ENCODE measurements at regions not wholly inside any gene's neighbourhood (a gene's known extent, or its start where the extent isn't known, plus 50 kb on each side); places are given as distances from the start of the nearest gene placed in this dataset.
"Not testable (repeated sequence)": the region's sequence is repeated elsewhere in the genome, so short reads cannot be mapped to it uniquely, and the experiment has no call there.

DNA sequence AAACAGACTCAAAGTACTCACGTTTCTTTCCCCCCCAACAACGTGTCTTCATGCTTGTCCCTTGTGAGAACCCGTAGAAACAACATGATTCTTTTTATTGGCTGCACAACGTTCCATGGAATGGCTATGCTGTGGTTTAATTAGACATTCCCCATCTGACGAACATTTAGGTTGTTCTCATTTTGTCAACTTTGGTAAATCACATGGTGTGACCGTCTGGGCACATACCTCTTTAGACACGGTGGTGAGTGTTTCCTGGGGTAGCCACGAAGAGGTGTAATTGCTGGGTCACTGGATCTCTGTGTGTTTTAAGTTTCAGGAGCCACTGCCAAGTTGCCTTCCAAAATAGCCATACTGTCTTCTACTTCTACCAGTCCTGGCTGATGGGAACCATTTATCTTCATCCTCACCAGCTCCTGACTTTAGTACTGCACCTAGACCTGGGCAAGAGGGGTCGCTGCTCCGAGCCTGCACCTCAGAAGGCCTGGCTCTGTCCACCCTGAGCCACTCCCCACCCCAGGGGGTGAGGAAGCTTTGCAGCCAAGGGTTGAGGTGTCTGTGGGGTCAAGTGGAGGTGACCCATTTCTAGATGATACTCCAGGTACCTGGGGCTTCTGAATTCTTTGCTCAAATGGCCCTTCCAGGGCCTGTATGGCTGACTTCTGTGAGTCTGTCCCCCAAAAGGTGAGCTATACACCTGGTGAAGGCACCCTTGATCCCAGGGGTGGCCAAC lies 84.7 kb downstream of the IRX5 start:
- DNase-seq (ENCODE audit: low read depth in 2 of 2) = no peak

DNA sequence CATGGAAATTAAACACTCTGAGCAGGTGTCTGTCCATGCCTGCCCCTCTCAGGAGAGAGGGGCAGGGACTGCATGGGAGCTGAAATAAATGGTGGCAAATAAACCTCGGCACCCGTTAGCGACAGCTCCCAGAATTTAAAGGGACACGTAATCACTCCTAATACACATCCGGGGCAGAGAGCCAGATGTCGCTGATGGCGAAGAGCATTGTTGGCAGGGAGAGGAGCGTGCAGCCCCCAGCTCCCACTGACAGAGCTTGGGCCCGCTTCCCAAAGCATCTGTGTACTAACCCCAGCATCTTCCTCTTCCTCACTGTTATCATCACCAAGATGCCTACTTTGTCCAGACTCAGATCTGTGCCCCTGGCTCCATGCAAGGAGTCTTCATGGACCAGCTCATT lies 85.8 kb downstream of the IRX5 start:
- DNase-seq (ENCODE audit: low read depth in 2 of 2) = no peak

DNA sequence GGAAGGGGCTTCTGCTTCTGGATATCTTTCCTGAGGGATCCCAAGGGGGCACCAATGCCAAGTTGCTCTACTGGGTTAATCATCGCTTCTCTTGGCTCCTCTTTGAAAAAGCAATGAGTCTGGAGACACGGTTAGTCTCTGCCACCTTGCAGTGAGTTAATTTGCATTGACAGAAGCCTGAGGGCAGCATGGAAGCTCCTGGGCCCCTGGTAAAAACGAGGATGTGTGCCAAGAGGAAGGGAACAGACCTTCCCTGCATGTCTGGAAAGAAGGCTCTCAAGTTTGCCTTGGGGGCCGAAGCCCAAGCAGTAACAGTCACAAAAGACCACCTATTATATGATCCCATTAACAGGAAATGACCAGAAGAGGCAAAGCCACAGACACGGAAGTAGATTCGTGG lies 86.7 kb downstream of the IRX5 start:
- DNase-seq (ENCODE audit: low read depth in 2 of 2) = no peak

DNA sequence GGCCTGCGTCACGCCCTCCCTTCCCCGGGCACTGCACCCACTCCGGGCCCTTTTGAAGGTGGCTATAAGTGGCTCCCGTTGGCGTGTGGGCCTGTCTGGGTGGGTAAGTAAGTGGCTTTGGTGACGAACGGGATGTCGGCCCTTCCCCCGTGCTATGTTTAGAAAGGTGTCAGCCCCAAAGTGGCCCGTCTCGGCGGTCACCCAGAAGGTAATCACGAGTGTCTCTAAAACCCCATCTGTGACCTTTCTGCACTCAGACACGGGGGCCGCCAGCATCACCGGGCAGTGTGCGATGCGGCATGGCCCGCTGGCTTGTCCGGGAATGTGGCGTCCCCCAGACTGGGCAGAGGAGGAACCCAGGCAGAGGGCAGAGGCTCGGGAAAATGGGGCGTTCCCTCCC lies 88.2 kb downstream of the IRX5 start:
- DNase-seq (ENCODE audit: low read depth in 2 of 2) = no peak

DNA sequence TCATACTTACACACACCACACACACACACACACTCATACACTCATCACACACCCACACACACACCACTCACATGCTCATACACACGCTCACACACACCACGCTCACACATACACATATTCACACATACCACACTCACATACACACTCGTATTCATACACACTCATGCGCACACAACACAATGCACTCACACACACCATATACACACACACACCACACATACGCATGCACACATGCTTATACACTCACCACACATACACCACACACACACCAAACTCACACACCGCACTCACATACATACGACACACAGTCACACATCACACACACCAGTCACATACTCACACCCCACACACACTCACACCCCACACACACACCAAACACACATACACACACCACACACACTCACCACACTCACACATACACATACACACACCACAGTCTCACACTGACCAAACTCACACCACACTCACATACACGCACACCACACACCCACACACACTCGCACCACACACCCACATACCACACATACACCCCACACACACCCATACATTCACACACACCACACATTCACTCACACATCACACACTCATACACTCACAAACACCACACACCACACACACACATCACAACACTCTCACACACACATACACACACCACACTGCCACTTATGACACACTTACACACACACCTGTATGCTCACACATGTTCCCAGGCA lies 88.9 kb downstream of the IRX5 start:
- DNase-seq (ENCODE audit: low read depth in 2 of 2) = no peak

DNA sequence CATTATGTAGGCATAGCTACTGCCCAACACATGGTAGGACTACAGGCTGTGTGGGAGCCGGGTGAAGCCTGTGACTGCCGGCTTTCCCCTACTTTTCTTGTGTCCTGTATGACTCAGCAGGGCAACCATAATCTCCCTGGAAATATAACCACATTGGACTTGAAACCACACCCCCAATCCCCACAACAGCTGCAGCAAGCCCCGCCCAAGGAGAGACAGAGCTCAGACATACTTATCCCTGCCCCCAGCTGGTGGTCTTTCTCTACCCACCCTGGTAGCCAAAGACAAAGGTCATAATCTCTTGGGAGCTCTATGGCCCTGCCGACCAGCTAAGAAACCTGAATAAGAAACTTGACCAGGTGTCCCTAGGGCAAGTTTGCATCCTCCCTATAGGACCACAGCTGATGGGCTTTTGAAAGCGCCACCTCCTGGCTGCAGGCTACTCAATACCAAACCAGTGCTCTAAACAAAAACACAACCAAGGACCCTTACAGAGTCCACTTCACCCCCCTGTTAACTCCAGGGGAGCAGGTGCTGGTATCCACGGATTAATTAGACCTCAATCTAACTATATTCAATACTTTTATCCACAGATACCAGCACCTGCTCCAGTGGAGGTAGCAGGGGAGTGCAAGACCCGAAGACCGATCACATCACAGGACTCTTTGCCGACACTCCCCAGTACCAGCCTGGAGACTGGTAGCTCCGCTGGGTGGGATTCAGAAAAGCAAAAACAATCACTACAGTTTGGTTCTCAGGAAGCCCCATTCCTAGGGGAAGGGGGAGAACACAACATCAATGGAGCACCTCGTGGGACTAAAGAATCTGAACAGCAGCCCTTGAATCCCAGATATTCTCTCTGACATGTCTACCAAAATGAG lies 91.2 kb downstream of the IRX5 start:
- DNase-seq (ENCODE audit: low read depth in 2 of 2) = no peak

DNA sequence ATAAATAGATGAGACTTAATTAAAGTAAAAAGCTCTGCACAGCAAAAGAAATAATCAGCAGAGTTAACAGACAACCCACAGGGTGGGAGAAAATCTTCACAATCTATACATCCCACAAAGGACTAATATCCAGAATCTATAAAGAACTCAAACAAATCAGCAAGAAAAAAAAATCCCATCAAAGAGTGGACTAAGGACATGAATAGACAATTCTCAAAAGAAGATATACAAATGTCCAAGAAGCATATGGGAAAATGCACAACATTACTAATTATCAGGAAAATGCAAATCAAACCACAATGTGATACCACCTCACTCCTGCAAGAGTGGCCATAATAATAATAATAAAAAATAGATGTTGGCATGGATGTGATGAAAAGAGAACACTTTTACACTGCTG lies 96.6 kb downstream of the IRX5 start:
- DNase-seq (ENCODE audit: low read depth in 2 of 2) = not testable (repeated sequence)

DNA sequence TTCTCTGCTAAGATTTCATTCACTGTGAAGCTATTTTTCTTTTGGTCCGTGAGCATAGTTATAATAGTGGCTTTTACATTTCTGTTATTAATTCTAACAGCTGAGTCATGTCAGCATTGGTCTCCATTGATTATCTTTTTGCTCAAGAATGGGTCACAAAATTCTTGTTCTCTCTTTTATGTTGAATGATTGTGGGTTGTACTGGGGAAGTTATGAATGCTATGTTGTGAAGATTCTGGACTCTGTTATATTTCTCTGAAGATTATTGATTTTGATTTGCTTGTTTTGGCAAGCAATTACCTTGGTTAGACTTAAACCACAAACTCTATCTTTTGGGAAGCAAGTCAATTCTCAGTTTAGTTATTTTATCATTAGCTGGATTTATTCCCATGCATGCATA lies 98.8 kb downstream of the IRX5 start:
- no peak for DNase-seq (ENCODE audit: low read depth in 2 of 2)

DNA sequence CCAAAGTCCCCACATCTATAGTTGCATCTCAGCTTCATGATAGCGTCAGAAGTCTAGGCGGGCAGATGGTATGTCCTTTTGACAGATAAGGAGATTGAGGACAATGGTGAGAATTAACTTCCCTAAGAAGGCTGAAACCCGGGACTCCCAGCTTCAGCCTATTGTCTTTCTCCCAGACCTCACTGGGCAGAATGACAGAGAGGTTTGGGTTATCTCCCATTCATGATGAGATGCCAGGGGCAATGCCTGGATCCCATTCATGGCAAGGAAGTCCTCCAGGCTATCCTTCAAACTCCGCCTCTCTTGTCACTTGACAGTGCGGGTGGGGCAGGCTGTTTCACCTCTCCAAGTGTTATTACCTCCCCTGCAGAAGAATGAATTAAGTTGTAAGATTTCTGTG lies 100.3 kb downstream of the IRX5 start:
- DNase-seq (ENCODE audit: low read depth in 2 of 2) = no peak

DNA sequence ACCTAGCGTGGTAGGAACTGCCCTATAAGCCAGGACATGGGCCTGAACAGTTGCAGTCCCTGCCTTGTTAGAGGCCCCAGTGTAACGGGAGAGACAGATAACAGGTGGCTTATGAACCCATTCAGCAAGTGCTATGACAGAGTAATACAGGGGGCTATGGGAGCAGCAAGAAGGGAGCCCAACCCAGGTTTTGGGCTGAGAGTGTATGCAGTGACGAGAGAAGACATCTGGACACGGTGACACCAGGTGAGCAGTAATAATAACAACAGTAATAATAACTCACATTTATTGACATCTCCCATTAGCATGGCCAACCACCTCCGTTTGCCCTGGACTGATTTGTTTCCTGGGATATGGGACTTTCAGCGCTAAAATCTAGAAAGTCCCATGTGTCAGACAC lies 100.8 kb downstream of the IRX5 start:
- DNase-seq (ENCODE audit: low read depth in 2 of 2) = no peak

DNA sequence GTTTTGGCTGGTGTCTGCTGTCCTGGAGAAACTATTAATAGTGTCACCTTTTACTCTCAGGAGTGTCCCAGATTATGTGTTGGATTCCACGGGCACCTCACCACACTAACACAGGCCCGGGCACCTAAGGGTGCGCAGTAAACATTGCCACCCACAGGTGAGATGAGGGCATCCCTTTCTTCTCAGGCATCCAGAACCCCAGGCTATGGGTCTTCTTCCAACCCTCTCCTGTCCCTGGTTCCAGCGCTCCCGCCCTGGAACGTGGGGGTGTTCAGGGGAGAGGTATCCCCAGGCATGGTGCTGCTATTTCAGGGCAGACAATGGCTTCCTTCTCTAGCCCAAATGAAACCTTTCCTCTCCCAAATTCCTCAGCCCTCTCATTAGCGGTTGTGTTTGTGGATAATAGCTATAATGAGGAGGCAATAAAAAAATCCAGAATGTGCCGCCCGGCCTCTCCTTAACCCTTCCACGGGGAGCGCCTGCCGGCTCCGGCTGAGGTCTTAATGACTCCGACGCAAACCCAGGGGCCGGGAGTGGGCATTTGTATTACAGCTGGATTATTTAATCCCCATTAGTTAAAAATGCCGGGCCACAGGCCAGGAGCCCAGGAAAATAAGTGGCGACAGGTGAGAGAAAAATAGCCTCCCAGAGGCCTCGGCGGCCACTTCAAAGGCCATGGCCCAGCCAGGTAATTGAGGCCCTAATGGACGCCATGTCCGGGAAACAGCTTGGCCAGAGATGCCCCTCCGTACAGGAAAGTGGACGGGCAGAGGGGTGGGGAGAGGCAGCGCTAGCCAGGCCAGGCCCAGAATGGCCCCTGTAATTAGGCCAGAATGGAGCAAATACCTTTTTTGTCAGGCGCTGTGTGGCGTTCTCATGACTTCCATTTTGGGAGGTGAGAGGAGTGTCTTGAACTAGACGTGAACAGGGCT lies 102.8 kb downstream of the IRX5 start:
- DNase-seq (ENCODE audit: low read depth in 2 of 2) = no peak

DNA sequence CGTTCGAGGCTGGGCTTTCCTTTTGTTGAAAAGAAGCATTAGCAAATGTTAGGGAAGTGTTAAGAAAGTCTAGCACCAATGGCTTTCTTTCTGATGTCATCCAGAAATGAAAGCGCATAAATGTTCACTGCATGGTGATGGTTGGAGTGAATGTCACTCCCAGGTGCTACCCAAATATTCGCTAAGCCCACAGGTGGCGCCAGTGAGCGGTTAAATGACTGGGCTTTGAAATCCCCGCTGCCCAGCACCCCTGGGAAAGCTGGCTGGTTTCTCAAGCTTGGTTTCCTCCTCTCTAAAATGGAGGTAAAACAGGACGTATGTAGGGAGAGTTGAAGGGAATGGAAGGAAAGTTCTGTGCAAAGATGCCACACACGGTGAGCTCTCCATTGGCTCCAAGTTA lies 104.4 kb downstream of the IRX5 start:
- peak in 1 of 2 donors; percentile 35 for DNase-seq (ENCODE audit: low read depth in 2 of 2)

DNA sequence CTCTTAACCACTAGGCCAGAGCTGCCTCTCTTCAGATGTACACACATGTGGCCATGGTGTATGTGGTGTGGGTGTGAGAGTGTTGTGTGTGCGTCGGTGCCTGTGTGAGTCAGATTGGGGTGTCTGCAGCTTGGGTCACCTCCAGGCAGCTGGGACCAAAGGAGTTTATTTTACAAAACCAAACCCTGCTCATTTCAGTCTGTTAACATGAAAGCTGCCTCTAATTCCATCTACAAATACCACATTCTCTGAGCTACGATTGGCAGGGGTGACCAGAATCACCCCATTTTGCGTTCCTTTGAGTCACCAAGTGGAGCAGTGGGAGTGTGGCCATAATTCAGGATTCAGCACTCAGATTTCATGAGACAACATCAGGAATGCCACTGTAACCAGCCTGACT lies 105.3 kb downstream of the IRX5 start:
- DNase-seq (ENCODE audit: low read depth in 2 of 2) = no peak

DNA sequence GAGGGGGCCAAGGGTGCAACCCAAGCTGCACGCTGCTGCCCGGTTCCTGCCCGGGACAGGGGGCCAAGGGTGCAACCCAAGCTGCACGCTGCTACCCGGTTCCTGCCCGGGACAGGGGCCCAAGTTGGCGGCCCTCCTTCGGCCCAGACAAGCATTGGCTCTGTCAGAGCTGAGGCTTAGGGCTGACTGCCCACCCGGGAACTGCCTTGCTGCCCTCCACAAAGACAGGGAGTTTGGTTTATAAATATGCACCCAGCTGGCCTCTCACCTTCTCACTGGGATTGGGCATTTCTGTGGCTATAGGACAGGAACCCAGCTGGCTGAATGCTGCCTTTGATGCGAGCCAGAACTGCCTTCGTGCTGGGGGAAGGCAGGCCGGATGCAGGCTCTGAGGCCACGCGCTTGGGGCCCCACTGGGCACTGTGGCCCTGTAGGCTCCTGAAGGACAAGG lies 105.7 kb downstream of the IRX5 start:
- no peak for DNase-seq (ENCODE audit: low read depth in 2 of 2)

DNA sequence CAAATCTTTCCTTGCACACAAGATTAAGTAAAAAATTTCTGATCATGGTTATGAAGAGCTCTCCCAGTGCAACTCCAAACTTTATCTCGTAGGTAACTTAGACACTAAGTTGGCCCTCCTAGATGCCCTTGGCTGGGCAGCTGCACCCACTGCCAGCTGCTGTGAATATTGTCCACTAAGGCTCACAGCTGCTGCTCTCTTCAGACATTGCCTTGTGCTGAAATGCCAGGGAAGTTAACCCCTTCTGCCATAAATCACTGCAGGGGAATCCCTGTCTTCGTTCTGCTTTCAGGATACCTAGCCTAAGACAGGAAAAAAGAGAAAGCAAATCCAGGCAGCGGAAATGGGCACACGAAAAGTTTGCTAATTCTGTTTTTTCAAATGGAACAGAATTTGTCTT lies 106.4 kb downstream of the IRX5 start:
- no peak for DNase-seq (ENCODE audit: low read depth in 2 of 2)

DNA sequence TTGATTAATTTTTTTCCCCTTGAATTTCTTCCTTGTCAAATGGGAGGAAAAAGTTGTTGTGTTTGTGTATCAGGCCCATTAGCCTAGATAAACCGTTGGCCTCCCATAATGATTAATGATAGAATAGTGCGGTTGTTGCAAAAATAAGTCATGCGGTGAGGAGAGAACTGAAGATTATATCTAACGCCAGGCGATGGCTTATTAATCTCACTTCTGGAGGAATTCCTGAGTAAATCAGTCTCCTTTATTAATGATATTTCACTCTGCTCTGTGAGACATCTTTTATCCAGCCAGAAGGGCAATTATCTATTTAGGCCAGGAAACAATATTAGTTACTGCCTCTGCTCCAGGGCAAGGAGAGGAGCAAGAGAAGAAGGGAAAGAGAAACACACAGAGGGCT lies 107.3 kb downstream of the IRX5 start:
- DNase-seq (ENCODE audit: low read depth in 2 of 2) = no peak

DNA sequence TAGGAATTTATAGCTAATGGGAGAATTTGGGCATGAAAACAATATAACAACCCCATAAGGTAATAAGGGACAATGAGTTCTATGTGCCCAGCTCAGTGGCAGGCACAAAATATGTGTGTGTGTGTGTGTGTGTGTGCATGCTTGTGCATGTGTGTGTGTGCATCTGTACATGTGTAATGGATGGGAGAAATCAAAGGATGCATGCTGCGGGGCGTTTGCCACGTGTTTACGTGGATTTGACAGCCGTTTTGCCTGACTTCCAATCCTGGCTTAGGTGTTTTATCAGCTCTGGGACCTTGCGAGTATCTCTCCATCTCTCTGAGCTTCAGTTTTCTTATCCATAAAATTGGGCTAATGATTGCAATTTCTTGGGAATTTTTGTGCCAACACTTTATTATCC lies 108.4 kb downstream of the IRX5 start:
- DNase-seq (ENCODE audit: low read depth in 2 of 2) = no peak

DNA sequence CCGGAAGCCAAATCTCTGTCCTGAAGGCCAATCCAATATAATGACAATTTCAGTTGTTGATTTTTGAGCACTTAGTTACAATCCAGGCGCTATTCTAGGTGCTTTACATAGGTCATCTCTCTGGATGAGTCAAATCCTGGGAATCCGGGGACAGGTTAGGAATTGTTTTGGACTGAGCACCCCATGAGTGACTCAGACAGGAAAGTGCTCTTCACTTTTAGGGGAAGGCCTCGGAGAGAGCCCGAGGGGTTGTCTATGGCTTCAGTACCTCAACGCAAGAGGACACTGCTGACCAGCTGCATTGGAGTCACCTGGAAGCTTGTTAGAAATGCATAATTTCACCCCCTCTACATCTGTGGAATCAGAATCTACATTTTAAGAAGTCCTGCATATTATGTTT lies 108.8 kb downstream of the IRX5 start:
- DNase-seq (ENCODE audit: low read depth in 2 of 2) = no peak

DNA sequence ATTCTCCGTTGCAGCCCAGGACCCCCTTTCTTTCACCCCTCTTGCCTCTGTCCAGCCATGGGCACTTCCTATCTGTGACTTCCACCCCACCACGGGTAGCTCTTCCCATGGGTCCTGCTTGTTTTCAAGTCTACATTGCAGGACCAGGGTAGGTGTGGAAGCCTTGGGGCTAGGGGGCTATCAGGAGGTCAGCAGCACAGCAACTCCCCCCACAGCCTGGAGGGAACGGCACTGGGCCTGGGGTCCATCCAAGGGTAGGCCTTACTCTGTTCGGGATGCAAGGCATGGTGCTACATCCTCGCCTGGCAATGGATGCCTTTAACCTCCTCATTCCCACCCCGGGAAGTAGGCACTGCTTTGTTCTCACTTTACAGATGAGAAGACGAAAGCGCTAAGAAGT lies 109.3 kb downstream of the IRX5 start:
- no peak for DNase-seq (ENCODE audit: low read depth in 2 of 2)

DNA sequence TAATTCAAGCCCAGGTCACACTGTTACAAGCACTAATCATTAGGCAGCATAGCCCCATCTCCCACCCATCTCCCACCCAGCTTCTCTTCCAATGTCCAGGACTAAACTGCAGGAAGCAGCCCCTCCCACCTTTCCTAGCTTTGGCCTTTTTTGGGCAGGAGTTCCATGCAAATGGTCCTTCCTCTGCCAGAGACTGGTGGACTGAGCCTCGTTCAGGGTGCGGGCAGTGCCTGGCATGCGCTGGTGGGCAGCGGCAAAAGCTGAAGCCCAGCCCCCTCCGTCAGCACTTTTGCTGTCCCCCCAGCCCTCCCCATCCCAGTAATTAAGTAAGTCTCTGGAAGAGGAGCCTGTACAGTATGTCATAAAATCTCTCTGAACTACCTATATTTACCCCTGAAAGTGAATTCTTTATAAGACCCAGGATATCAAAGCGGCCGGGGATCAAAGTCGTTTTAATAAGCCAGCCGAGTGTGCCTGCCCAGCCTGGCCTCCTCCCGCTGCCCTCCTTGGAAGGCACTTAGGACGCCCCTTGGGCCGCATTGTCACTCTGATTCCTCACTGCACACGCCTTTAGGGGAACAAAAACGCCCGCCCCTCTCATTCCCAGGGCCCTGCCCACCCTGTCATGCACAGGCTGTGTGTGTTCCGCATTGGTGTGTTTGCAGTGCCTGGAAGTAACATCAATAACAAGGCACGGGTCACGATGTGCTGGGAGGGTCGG lies 109.9 kb downstream of the IRX5 start:
- no peak for DNase-seq (ENCODE audit: low read depth in 2 of 2)
